ENCODE measurements at regions not wholly inside any gene's neighbourhood (a gene's known extent, or its start where the extent isn't known, plus 50 kb on each side); places are given as distances from the start of the nearest gene placed in this dataset.

DNA sequence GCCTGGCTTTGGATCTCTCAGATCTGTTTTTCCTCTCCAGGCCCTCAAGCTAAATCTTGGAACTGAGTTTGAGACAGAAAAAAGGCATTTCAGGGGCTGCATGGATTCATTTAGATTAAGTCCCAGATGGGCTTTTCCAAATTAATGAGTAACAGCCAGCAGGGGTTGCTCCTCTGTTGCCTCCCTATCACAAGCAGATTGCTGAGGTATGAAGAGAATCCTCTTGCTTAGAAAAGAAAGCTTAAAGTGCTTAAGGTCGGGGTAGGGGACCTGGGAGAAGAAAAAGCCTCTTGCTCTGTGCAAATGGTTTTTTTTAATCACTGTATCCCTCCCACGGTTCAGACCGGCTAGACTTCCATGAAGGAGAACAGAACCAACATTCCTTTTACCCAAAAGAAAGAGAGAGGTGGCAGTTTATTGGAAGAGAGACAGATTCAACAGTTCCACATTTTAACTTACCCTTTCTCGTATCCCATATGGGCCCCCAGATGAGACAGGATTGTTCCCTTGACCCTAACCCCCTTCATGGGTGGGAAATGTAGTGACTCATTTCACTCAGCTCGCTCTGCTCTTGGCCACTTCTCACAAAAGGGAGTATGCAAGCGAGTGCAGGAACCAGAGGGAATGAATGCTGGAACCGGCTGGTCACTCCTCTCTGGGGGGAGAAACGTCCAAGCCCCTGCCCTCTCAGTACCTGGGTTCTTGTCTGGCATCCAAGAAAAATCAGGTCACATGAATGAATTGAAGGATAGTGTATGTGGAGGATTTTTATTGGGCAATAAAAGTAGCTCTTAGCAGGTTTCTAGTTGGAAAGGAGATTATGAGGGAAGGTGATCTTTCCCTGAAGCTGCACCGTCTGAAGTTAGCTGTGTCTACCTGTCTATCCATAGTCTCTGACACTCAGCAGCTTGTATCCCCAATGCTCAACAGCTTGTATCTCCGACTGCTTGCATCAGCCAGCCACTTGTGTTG, 745.2 kb downstream of the SI start:
- Histone ChIP-seq H3K4me3 (no peak overlapping the region), H3K4me1 (ENCODE audit: control insufficient read depth in 5 of 5, insufficient read depth in 5 of 5, low read length in 5 of 5) (peaks cover 0 to 1% (median 0%) of the 10 kb centered on the region in 5 donors), H3K27me3 (ENCODE audit: control insufficient read depth in 3 of 3, insufficient read depth in 3 of 3, low read length in 2 of 3) (no peaks in the 10 kb centered on the region), H3K36me3 (ENCODE audit: control insufficient read depth in 4 of 4, insufficient read depth in 4 of 4, low read length in 4 of 4) (no peaks in the 10 kb centered on the region), H3K27ac (ENCODE audit: low read depth in 1 of 2, low read length in 1 of 2) (no peak overlapping the region), H3K9me3 (ENCODE audit: control insufficient read depth in 4 of 4, insufficient read depth in 3 of 4, low read length in 3 of 4) (no peaks in the 10 kb centered on the region), H3K9ac (ENCODE audit: insufficient read depth in 1 of 2, low read length in 2 of 2) (no peak overlapping the region)
- TF ChIP-seq, protein P1, sequence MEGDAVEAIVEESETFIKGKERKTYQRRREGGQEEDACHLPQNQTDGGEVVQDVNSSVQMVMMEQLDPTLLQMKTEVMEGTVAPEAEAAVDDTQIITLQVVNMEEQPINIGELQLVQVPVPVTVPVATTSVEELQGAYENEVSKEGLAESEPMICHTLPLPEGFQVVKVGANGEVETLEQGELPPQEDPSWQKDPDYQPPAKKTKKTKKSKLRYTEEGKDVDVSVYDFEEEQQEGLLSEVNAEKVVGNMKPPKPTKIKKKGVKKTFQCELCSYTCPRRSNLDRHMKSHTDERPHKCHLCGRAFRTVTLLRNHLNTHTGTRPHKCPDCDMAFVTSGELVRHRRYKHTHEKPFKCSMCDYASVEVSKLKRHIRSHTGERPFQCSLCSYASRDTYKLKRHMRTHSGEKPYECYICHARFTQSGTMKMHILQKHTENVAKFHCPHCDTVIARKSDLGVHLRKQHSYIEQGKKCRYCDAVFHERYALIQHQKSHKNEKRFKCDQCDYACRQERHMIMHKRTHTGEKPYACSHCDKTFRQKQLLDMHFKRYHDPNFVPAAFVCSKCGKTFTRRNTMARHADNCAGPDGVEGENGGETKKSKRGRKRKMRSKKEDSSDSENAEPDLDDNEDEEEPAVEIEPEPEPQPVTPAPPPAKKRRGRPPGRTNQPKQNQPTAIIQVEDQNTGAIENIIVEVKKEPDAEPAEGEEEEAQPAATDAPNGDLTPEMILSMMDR (IDR thresholded peaks at IDR 0.05; ENCODE audit: control extremely low read depth, extremely low read depth): no peak
- DNase-seq: peak in 1 of 3 donors; percentile 6
- no peak for ATAC-seq (ENCODE audit: insufficient read depth, low FRiP score)
- 45 to 50% methylated on average over 10 of the region's 10 CpGs for WGBS, 2 donors

DNA sequence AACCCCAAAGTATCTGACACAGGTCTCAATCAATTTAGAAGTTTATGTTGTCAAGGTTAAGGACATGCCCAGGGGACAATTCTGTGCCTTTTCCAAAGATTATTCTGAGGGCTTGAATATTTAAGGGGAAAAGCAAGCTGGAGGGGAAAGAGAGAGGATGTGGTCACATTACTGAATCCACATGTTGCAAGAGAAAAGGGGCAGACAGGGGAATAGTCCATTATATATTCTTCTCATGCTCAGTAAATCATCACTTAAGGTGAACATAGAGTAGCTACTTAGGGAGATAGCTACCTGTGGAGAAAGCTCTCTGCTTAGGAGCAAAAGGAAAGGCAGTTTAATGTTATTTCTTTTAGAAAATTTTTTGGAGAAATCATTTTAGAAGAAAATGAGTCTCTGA, 751.6 kb downstream of the SI start:
- no peaks in the 10 kb centered on the region for H3K36me3 ChIP-seq (ENCODE audit: control insufficient read depth in 4 of 4, insufficient read depth in 4 of 4, low read length in 4 of 4)
- ATAC-seq (ENCODE audit: insufficient read depth, low FRiP score): no peak
- DNase-seq: no peak
- H3K4me1 ChIP-seq (ENCODE audit: control insufficient read depth in 5 of 5, insufficient read depth in 5 of 5, low read length in 5 of 5): no peaks in the 10 kb centered on the region
- no peak overlapping the region for H3K9ac ChIP-seq (ENCODE audit: insufficient read depth in 1 of 2, low read length in 2 of 2)
- no peak overlapping the region for H3K27ac ChIP-seq (ENCODE audit: low read depth in 1 of 2, low read length in 1 of 2)
- H3K27me3 ChIP-seq (ENCODE audit: control insufficient read depth in 3 of 3, insufficient read depth in 3 of 3, low read length in 2 of 3): no peaks in the 10 kb centered on the region
- TF ChIP-seq, protein P1 (IDR thresholded peaks at IDR 0.05; ENCODE audit: control extremely low read depth, extremely low read depth): no peak
- H3K4me3 ChIP-seq: no peak overlapping the region
- H3K9me3 ChIP-seq (ENCODE audit: control insufficient read depth in 4 of 4, insufficient read depth in 3 of 4, low read length in 3 of 4): no peaks in the 10 kb centered on the region

DNA sequence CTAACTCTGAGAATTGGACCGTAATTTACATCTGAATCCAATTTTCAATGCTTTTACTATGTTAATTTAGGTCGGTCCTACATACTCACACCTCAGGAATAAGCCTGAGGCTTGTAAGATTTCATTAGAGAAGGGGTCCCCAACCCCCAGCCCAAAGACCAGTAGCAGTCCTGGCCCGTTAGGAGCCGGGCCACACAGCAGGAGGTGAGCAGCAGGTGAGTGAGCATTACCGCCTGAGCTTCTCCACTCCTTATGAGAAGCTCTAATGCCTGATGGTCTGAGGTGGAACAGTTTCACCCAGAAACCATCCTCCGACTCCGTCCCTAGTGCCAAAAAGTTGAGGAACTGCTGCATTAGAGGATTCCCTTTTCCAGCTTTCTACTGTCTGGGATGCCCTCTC, 757.3 kb downstream of the SI start:
- Histone ChIP-seq H3K27me3 (ENCODE audit: control insufficient read depth in 3 of 3, insufficient read depth in 3 of 3, low read length in 2 of 3) (no peaks in the 10 kb centered on the region), H3K9ac (ENCODE audit: insufficient read depth in 1 of 2, low read length in 2 of 2) (no peak overlapping the region), H3K4me1 (ENCODE audit: control insufficient read depth in 5 of 5, insufficient read depth in 5 of 5, low read length in 5 of 5) (no peaks in the 10 kb centered on the region), H3K36me3 (ENCODE audit: control insufficient read depth in 4 of 4, insufficient read depth in 4 of 4, low read length in 4 of 4) (no peaks in the 10 kb centered on the region), H3K4me3 (no peak overlapping the region), H3K27ac (ENCODE audit: low read depth in 1 of 2, low read length in 1 of 2) (no peak overlapping the region), H3K9me3 (ENCODE audit: control insufficient read depth in 4 of 4, insufficient read depth in 3 of 4, low read length in 3 of 4) (no peaks in the 10 kb centered on the region)
- no peak for DNase-seq
- TF ChIP-seq, protein P1 (IDR thresholded peaks at IDR 0.05; ENCODE audit: control extremely low read depth, extremely low read depth): no peak
- 66 to 69% methylated on average over 7 of the region's 7 CpGs for WGBS, 2 donors
- ATAC-seq (ENCODE audit: insufficient read depth, low FRiP score): no peak

All from lung (tissue), 11 donors.